T-helper 17 cell (primary cell): ENCODE measurements at regions not wholly inside any gene's neighbourhood (a gene's known extent, or its start where the extent isn't known, plus 50 kb on each side); places are given as distances from the start of the nearest gene placed in this dataset.

Source experiments
- ATAC-seq: fragments of 150-1000 bp; cut with Tn5 transposase; 2 replicates; pipeline ENCODE4 v1.10.0; 2021; ENCODE audit warnings: mild to moderate bottlenecking, moderate library complexity
- DNase-seq, 3 donors: peaks; one replicate each; pipeline versions ENCODE4 v3.0.0 to v3.0.0-alpha.2; 2020 to 2021
- H3K9me3 ChIP-seq: one replicate; pipeline ENCODE4 v1.7.0; 2013; ENCODE audit warnings: low read length, mild to moderate bottlenecking; ENCODE audit not compliant: control insufficient read depth, poor library complexity, severe bottlenecking
- H3K27ac Mint-ChIP-seq: one replicate; pipeline ENCODE4 v1.8.0; 2022; ENCODE audit warnings: mild to moderate bottlenecking, moderate library complexity, mixed read lengths
- H3K27me3 Mint-ChIP-seq: one replicate; pipeline ENCODE4 v1.8.0; 2022; ENCODE audit warnings: mixed read lengths
- H3K36me3 Mint-ChIP-seq: one replicate; pipeline ENCODE4 v1.8.0; 2022; ENCODE audit warnings: low read depth, mixed read lengths
- H3K4me1 Mint-ChIP-seq: one replicate; pipeline ENCODE4 v1.8.0; 2022; ENCODE audit warnings: mild to moderate bottlenecking, mixed read lengths
- H3K4me3 Mint-ChIP-seq: one replicate; pipeline ENCODE4 v1.8.0; 2022; ENCODE audit warnings: mild to moderate bottlenecking, moderate library complexity, mixed read lengths

- Mint-ChIP-seq H3K27ac (no peak overlapping the region), H3K4me1 (peaks cover 6% of the 10 kb centered on the region), H3K36me3 (peaks cover 2% of the 10 kb centered on the region), H3K27me3 (no peaks in the 10 kb centered on the region), H3K4me3 (no peak overlapping the region)
- no peak for DNase-seq
- no peak for ATAC-seq
- H3K9me3 ChIP-seq: no peaks in the 10 kb centered on the region
These were observed 587.0 kb downstream of the NPHP4 start for GRCh38 chr1:5405263-5405662.

DNA sequence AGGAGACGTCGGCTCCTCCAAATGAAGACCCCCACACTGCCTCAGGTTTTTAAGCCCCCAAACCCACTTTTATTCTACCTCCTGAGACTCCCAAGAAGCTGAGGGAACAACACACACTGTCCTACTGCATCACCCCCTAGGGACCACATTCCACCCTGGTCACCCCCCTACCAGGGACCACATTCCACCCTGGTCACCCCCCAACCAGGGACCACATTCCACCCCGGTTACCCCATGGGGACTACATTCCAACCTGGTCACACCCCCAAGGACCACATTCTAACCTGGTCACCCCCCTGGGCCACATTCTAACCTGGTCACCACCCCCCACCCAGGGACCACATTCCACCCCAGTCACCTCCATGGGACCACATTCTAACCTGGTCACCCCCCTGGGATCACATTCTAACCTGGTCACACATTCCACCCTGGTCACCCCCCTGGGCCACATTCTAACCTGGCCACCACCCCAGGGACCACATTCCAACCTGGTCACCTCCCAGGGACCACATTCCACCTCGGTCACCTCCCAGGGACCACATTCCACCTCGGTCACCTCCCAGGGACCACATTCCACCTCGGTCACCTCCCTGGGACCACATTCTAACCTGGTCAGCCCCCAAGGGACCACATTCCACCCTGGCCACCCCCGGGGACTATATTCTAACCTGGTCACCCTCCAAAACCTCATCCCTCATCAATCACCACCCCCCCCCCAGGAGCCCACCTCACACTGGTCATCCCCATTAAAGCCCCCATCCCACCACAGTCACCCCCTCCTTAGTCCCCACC, 587.6 kb downstream of the NPHP4 start:
- DNase-seq (no peak), ATAC-seq (no peak)
- H3K4me1 Mint-ChIP-seq: peaks cover 10% of the 10 kb centered on the region
- peaks cover 2% of the 10 kb centered on the region for H3K36me3 Mint-ChIP-seq
- no peaks in the 10 kb centered on the region for H3K9me3 ChIP-seq
- H3K4me3 Mint-ChIP-seq: no peak overlapping the region
- no peak overlapping the region for H3K27ac Mint-ChIP-seq
- H3K27me3 Mint-ChIP-seq: no peaks in the 10 kb centered on the region

- peaks cover 2% of the 10 kb centered on the region for H3K36me3 Mint-ChIP-seq
- no peak for ATAC-seq
- H3K4me3 Mint-ChIP-seq: no peak overlapping the region
- H3K27me3 Mint-ChIP-seq: no peaks in the 10 kb centered on the region
- no peaks in the 10 kb centered on the region for H3K9me3 ChIP-seq
- H3K27ac Mint-ChIP-seq: no peak overlapping the region
- no peak for DNase-seq
- peaks cover 10% of the 10 kb centered on the region for H3K4me1 Mint-ChIP-seq
These were observed 588.3 kb downstream of the NPHP4 start for GRCh38 chr1:5403935-5404334.

DNA sequence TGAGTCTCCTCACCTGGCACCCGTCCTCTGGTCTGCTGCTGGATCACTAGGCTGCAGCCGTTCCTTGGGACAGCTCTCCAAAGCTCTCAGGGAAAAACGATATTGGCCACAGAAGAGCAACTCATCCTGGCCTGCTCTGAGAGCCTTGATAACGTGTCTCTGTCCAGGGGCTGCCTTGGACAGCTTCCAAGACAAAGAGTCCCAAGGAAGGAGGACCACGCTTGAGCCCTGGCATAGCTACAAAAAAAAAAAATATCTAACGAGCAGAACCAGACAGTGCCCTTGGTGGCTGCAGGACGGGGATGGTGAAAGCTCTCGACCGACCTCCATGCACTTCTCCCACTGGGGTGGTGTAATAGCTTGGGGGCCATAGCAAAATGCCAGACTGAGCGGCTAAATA, 589.6 kb downstream of the NPHP4 start:
- Mint-ChIP-seq H3K27me3 (no peaks in the 10 kb centered on the region), H3K4me3 (no peak overlapping the region), H3K27ac (no peak overlapping the region), H3K36me3 (peaks cover 2% of the 10 kb centered on the region), H3K4me1 (peaks cover 10% of the 10 kb centered on the region)
- DNase-seq: no peak
- no peaks in the 10 kb centered on the region for H3K9me3 ChIP-seq
- no peak for ATAC-seq

DNA sequence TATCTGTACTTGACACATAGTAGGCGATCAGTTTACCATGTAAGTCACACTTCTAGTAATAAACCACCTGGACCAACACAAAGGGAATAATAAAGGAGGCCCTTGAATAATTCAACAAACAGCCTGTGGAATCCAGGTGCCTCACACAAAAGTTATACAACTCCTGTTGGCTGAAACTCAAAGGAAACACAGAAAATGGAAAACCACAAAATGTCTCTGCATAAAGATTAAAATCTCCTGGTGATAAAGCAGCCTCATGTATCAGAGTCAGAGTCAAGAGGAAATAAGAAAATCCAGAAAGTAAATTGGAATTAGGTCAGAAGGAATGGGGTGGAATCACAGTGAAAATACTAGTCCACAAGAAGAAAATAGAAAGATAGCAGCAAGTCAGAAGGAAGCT, 592.5 kb downstream of the NPHP4 start:
- no peaks in the 10 kb centered on the region for H3K9me3 ChIP-seq
- H3K36me3 Mint-ChIP-seq: no peaks in the 10 kb centered on the region
- DNase-seq (no peak), ATAC-seq (no peak)
- H3K27ac Mint-ChIP-seq: no peak overlapping the region
- H3K4me1 Mint-ChIP-seq: peaks cover 4% of the 10 kb centered on the region
- H3K4me3 Mint-ChIP-seq: no peak overlapping the region
- no peaks in the 10 kb centered on the region for H3K27me3 Mint-ChIP-seq

- ATAC-seq: no peak
- Mint-ChIP-seq H3K27me3 (no peaks in the 10 kb centered on the region), H3K36me3 (no peaks in the 10 kb centered on the region), H3K4me3 (no peak overlapping the region), H3K4me1 (peaks cover 12% of the 10 kb centered on the region), H3K27ac (no peak overlapping the region)
- DNase-seq: no peak
- H3K9me3 ChIP-seq: no peaks in the 10 kb centered on the region
These were observed 595.6 kb downstream of the NPHP4 start for GRCh38 chr1:5396593-5396992.

- Mint-ChIP-seq H3K4me1 (peaks cover 13% of the 10 kb centered on the region), H3K27me3 (no peaks in the 10 kb centered on the region), H3K27ac (no peak overlapping the region), H3K36me3 (no peaks in the 10 kb centered on the region), H3K4me3 (no peak overlapping the region)
- DNase-seq: no peak
- ATAC-seq: no peak
- no peaks in the 10 kb centered on the region for H3K9me3 ChIP-seq
These were observed 598.1 kb downstream of the NPHP4 start for GRCh38 chr1:5394111-5394510.

DNA sequence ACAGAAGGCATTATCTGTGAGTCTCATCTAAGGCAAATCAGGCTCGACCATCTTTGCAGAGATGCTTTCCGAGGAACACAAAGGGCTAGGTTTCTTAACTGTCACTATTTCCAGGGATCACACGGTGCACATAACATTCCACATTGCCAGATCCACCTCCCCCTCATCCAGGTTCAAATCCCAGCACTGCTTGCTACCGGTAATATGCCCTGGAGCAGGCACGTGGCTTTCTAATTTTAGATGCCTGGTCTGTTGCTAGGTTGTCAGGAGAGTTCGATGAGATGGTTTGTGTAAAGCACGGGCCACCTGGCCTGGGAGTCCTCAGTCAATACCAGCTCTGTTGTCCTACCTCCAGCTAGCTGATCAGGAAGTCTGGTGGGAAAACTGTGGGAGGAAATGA, 598.6 kb downstream of the NPHP4 start:
- DNase-seq (no peak), ATAC-seq (no peak)
- no peaks in the 10 kb centered on the region for H3K27me3 Mint-ChIP-seq
- H3K36me3 Mint-ChIP-seq: no peaks in the 10 kb centered on the region
- no peak overlapping the region for H3K27ac Mint-ChIP-seq
- H3K9me3 ChIP-seq: no peaks in the 10 kb centered on the region
- H3K4me3 Mint-ChIP-seq: no peak overlapping the region
- H3K4me1 Mint-ChIP-seq: peaks cover 18% of the 10 kb centered on the region

GRCh38 chr1:5393146-5393545, 599.1 kb downstream of the NPHP4 start:
- Mint-ChIP-seq H3K36me3 (no peaks in the 10 kb centered on the region), H3K27me3 (no peaks in the 10 kb centered on the region), H3K4me1 (peaks cover 22% of the 10 kb centered on the region), H3K27ac (no peak overlapping the region), H3K4me3 (no peak overlapping the region)
- no peaks in the 10 kb centered on the region for H3K9me3 ChIP-seq
- DNase-seq (no peak), ATAC-seq (no peak)

DNA sequence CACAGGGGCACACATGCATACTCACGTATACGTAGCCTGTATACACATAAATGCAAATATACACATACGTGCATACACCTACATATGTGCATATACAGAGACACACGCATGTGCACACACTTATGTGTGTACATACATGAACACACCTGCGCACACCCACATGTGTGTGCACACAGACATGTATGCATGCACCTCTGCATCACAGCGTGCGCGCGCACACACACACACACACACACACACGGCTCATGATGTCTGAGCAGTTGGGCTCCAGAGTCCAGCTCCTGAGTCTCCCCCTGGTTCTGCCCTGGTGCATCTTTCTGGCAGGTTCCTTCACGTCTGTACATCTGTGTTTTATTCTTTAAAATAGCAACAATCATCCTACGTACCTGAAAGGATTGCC, 600.5 kb downstream of the NPHP4 start:
- H3K9me3 ChIP-seq: no peaks in the 10 kb centered on the region
- peaks cover 23% of the 10 kb centered on the region for H3K4me1 Mint-ChIP-seq

GRCh38 chr1:5390504-5390903, 601.7 kb downstream of the NPHP4 start:
- H3K4me1 Mint-ChIP-seq: peaks cover 23% of the 10 kb centered on the region
- no peaks in the 10 kb centered on the region for H3K27me3 Mint-ChIP-seq
- H3K27ac Mint-ChIP-seq: no peak overlapping the region
- H3K36me3 Mint-ChIP-seq: no peaks in the 10 kb centered on the region
- no peak for DNase-seq
- no peaks in the 10 kb centered on the region for H3K9me3 ChIP-seq
- no peak for ATAC-seq
- H3K4me3 Mint-ChIP-seq: no peak overlapping the region

More for the DNA sequence above, 600.5 kb downstream of the NPHP4 start:
- Mint-ChIP-seq H3K36me3 (no peaks in the 10 kb centered on the region), H3K4me3 (no peak overlapping the region), H3K27me3 (no peaks in the 10 kb centered on the region), H3K27ac (no peak overlapping the region)
- ATAC-seq (no peak), DNase-seq (no peak)

GRCh38 chr1:5389101-5389885, 602.9 kb downstream of the NPHP4 start:
- H3K4me1 Mint-ChIP-seq: peaks cover 23% of the 10 kb centered on the region
- ATAC-seq (peak; percentile 82), DNase-seq (no peak)
- no peaks in the 10 kb centered on the region for H3K9me3 ChIP-seq
- peak overlapping the region; percentile 83 for H3K4me3 Mint-ChIP-seq
- H3K27me3 Mint-ChIP-seq: no peaks in the 10 kb centered on the region
- H3K36me3 Mint-ChIP-seq: no peaks in the 10 kb centered on the region
- H3K27ac Mint-ChIP-seq: no peak overlapping the region

DNA sequence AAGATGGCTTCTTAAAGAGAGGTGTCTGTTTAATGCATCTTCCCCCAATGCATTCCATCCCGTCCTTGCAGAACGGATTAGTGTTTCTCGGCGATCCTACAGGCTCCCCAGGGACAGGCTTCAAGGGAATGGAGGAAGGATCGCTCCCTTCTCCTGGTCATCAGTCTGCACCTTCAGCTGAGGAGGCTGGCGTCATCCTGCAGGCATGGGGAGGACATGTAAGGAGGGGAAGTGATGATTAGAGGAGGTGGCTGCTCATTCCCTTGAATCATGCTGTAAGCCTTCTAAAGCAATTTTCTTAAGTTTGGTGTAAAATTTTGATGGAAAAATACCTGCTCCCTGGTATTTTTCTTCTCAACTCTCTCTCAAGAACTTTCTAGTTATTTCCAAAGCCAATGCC, 603.6 kb downstream of the NPHP4 start:
- ATAC-seq: peak; percentile 39
- Mint-ChIP-seq H3K27me3 (no peaks in the 10 kb centered on the region), H3K4me1 (peaks cover 23% of the 10 kb centered on the region), H3K36me3 (no peaks in the 10 kb centered on the region), H3K4me3 (peak overlapping the region; percentile 83), H3K27ac (no peak overlapping the region)
- no peak for DNase-seq
- no peaks in the 10 kb centered on the region for H3K9me3 ChIP-seq

- no peak for ATAC-seq
- Mint-ChIP-seq H3K36me3 (peaks cover under 1% of the 10 kb centered on the region), H3K27ac (no peak overlapping the region), H3K27me3 (peaks cover 7% of the 10 kb centered on the region), H3K4me3 (no peak overlapping the region), H3K4me1 (peaks cover 15% of the 10 kb centered on the region)
- no peaks in the 10 kb centered on the region for H3K9me3 ChIP-seq
- no peak for DNase-seq
These were observed 605.9 kb downstream of the NPHP4 start for GRCh38 chr1:5386371-5386770.
